RPMI8226 (cell line): ENCODE measurements at regions not wholly inside any gene's neighbourhood (a gene's known extent, or its start where the extent isn't known, plus 50 kb on each side); places are given as distances from the start of the nearest gene placed in this dataset.
"Not testable (repeated sequence)": the region's sequence is repeated elsewhere in the genome, so short reads cannot be mapped to it uniquely, and the experiment has no call there.

Experiments
- DNase-seq: peaks from one replicate; pipeline ENCODE4 v3.0.0-alpha.2; 2015

- not testable (repeated sequence) for DNase-seq
These were observed 86.2 kb downstream of the OR2B2 start for GRCh38 chr6:27825848-27826611.

- no peak for DNase-seq
These were observed 87.0 kb downstream of the OR2B2 start for GRCh38 chr6:27825025-27825793.

- peak; percentile 78 for DNase-seq
These were observed 87.8 kb downstream of the OR2B2 start for GRCh38 chr6:27824211-27825024.

- DNase-seq, result peak; percentile 65
These were observed 88.4 kb downstream of the OR2B2 start for GRCh38 chr6:27823714-27824210.

- no peak for DNase-seq
These were observed 95.3 kb downstream of the OR2B2 start for GRCh38 chr6:27816906-27817305.

- DNase-seq, result peak; percentile 79
These were observed 97.4 kb downstream of the OR2B2 start for GRCh38 chr6:27814665-27815424.

GRCh38 chr6:27814415-27814664, 97.9 kb downstream of the OR2B2 start:
- not testable (repeated sequence) for DNase-seq

- DNase-seq, result no peak
These were observed 99.2 kb downstream of the OR2B2 start for GRCh38 chr6:27812805-27813492.

- peak; percentile 23 for DNase-seq
These were observed 100.0 kb downstream of the OR2B2 start for GRCh38 chr6:27812078-27812804.

- DNase-seq, result peak; percentile 41
These were observed 100.8 kb downstream of the OR2B2 start for GRCh38 chr6:27811451-27811772.

- DNase-seq, result peak; percentile 79
These were observed 101.3 kb downstream of the OR2B2 start for GRCh38 chr6:27810768-27811450.

GRCh38 chr6:27809939-27810767, 102.0 kb downstream of the OR2B2 start:
- peak; percentile 97 for DNase-seq

- DNase-seq, result peak; percentile 30
These were observed 102.9 kb downstream of the OR2B2 start for GRCh38 chr6:27809067-27809938.

GRCh38 chr6:27808242-27809066, 103.7 kb downstream of the OR2B2 start:
- DNase-seq, result peak; percentile 74

- DNase-seq, result peak; percentile 95
These were observed 104.6 kb downstream of the OR2B2 start for GRCh38 chr6:27807441-27808241.

- DNase-seq, result peak; percentile 35
These were observed 105.2 kb downstream of the OR2B2 start for GRCh38 chr6:27806981-27807440.

- DNase-seq, result peak; percentile 25
These were observed 106.8 kb downstream of the OR2B2 start for GRCh38 chr6:27805347-27805746.
